GM19043 (cell line): ENCODE measurements at regions not wholly inside any gene's neighbourhood (a gene's known extent, or its start where the extent isn't known, plus 50 kb on each side); places are given as distances from the start of the nearest gene placed in this dataset.

ENCODE experiments used
- ATAC-seq: cut with Tn5 transposase; IDR thresholded peaks from one replicate; pipeline ENCODE4 v1.9.1; 2021; ENCODE audit warnings: low read depth; ENCODE audit not compliant: unreplicated experiment

GRCh38 chr4:29423836-29424721 lies 1296.1 kb upstream of the PCDH7 start:
- ATAC-seq = no peak

GRCh38 chr4:29453303-29453820 lies 1266.8 kb upstream of the PCDH7 start:
- ATAC-seq = no peak

GRCh38 chr4:29459926-29460325 lies 1260.2 kb upstream of the PCDH7 start:
- ATAC-seq = no peak

- ATAC-seq = no peak
These were observed 1253.0 kb upstream of the PCDH7 start for GRCh38 chr4:29467044-29467717.
